Kidney epithelial cell (primary cell): ENCODE measurements at regions not wholly inside any gene's neighbourhood (a gene's known extent, or its start where the extent isn't known, plus 50 kb on each side); places are given as distances from the start of the nearest gene placed in this dataset.
A peak's percentile ranks its signal among the peaks of the same experiment; 100 is the strongest.

Source experiments
- DNase-seq: peaks from one replicate; pipeline ENCODE4 v3.0.0-alpha.2; 2010; ENCODE audit warnings: low read depth
- H3K27me3 ChIP-seq: 2 replicates; pipeline ENCODE4 v1.6.0; 2011; ENCODE audit warnings: low read length; ENCODE audit not compliant: control insufficient read depth, insufficient read depth
- H3K36me3 ChIP-seq: 2 replicates; pipeline ENCODE4 v1.5.1; 2011; ENCODE audit warnings: low read length; ENCODE audit not compliant: control insufficient read depth, insufficient read depth
- H3K4me3 ChIP-seq: 2 replicates; pipeline ENCODE4 v1.5.1; 2011; ENCODE audit warnings: low read depth, mild to moderate bottlenecking, control low read depth, low read length
- TF ChIP-seq, protein P1 (sequence below): IDR thresholded peaks from 2 replicates; pipeline ENCODE4 v1.5.1; 2011; ENCODE audit warnings: mild to moderate bottlenecking, moderate library complexity, low read length, control low read depth, inconsistent platforms; ENCODE audit not compliant: insufficient read depth, poor library complexity, severe bottlenecking

DNA sequence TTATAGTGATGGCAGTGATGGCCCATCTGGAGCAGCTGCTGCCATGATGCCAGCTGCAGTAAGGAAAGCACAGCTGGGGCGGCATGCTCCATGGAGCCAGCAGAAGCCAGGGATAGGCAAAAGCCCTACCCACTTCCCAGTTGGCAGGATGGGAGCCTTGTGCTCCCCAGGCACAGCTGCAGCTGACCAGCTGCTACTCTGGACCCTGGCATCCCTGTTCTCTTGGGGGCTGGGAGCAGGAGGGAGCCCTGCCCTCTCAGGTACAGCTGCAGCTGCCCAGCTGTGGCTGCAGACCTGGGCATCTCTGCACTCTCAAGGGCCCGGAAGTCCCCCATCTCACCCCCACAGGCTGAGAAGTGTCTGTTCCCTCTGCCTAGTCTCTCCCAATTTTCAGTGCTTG lies 531.9 kb downstream of the PCDH18 start:
- Histone ChIP-seq H3K4me3 (no peak overlapping the region), H3K36me3 (no peaks in the 10 kb centered on the region), H3K27me3 (no peaks in the 10 kb centered on the region)
- TF ChIP-seq, protein P1, sequence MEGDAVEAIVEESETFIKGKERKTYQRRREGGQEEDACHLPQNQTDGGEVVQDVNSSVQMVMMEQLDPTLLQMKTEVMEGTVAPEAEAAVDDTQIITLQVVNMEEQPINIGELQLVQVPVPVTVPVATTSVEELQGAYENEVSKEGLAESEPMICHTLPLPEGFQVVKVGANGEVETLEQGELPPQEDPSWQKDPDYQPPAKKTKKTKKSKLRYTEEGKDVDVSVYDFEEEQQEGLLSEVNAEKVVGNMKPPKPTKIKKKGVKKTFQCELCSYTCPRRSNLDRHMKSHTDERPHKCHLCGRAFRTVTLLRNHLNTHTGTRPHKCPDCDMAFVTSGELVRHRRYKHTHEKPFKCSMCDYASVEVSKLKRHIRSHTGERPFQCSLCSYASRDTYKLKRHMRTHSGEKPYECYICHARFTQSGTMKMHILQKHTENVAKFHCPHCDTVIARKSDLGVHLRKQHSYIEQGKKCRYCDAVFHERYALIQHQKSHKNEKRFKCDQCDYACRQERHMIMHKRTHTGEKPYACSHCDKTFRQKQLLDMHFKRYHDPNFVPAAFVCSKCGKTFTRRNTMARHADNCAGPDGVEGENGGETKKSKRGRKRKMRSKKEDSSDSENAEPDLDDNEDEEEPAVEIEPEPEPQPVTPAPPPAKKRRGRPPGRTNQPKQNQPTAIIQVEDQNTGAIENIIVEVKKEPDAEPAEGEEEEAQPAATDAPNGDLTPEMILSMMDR: no peak
- DNase-seq: no peak

- TF ChIP-seq, protein P1: peak; percentile 5
- no peaks in the 10 kb centered on the region for H3K36me3 ChIP-seq
- no peak for DNase-seq
- no peaks in the 10 kb centered on the region for H3K27me3 ChIP-seq
- H3K4me3 ChIP-seq: no peak overlapping the region
Observed at GRCh38 chr4:136992032-136992431, 540.3 kb downstream of the PCDH18 start.

DNA sequence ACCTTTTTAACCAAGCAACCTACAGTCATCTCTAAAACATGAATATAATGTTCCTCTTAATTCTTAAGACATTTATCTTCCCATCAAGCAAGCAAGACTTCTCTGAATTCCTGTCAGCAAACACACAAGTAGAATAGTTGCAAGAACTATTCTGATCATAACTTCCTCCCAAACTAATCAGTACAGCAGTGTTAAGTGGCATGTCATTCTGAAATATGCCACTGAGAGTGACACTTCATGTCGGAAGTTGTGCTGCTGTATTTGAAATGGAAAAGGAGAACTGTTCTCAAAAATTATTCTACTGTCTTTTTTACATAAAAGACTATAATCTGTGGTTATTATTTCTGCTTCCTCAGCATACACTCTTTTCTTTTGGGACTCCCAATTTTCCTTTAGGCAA lies 546.6 kb downstream of the PCDH18 start:
- no peaks in the 10 kb centered on the region for H3K36me3 ChIP-seq
- no peaks in the 10 kb centered on the region for H3K27me3 ChIP-seq
- H3K4me3 ChIP-seq: no peak overlapping the region
- TF ChIP-seq, protein P1: no peak
- no peak for DNase-seq

GRCh38 chr4:136967069-136967468 lies 565.2 kb downstream of the PCDH18 start:
- TF ChIP-seq, protein P1: no peak
- H3K36me3 ChIP-seq: no peaks in the 10 kb centered on the region
- no peak for DNase-seq
- H3K4me3 ChIP-seq: no peak overlapping the region
- no peaks in the 10 kb centered on the region for H3K27me3 ChIP-seq

DNA sequence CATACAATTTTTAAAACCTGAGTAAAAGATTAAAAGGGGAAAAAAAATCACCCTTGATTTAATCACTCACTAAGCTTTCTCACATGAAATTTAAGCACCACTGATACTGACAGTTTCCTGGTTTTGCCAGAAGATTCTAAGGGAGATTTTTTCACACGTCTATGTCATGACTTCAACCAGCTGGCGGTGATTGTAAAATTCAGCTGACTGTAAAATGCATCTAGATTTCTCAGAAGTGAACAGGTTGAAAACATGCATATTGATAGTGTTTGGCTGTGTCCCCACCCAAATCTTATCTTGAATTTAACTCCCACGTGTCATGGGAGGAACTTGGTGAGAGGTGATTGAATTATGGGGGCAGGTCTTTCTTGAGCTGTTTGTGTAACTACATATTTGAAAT lies 566.8 kb downstream of the PCDH18 start:
- H3K4me3 ChIP-seq: no peak overlapping the region
- H3K27me3 ChIP-seq: no peaks in the 10 kb centered on the region
- no peaks in the 10 kb centered on the region for H3K36me3 ChIP-seq
- DNase-seq: no peak
- TF ChIP-seq, protein P1: no peak

- H3K36me3 ChIP-seq: no peaks in the 10 kb centered on the region
- DNase-seq: no peak
- no peaks in the 10 kb centered on the region for H3K27me3 ChIP-seq
- TF ChIP-seq, protein P1: no peak
- H3K4me3 ChIP-seq: no peak overlapping the region
Observed at GRCh38 chr4:136962868-136963267, 569.4 kb downstream of the PCDH18 start.
